ENCODE measurements at regions not wholly inside any gene's neighbourhood (a gene's known extent, or its start where the extent isn't known, plus 50 kb on each side); places are given as distances from the start of the nearest gene placed in this dataset.

GRCh38 chr4:65921180-65921579 lies 250.9 kb upstream of the EPHA5 start:
- TF ChIP-seq CTCF (IDR thresholded peaks at IDR 0.05), result no peak
- TF ChIP-seq POLR2A (IDR thresholded peaks at IDR 0.05), result no peak
- TF ChIP-seq POLR2AphosphoS5 (IDR thresholded peaks at IDR 0.05), result no peak
